PC-3 (cell line): ENCODE measurements at regions not wholly inside any gene's neighbourhood (a gene's known extent, or its start where the extent isn't known, plus 50 kb on each side); places are given as distances from the start of the nearest gene placed in this dataset.

Experiments
- ATAC-seq: fragments of 200-7000 bp; cut with Tn5 transposase; 2 replicates; pipeline ENCODE4 v1.9.1; 2020; ENCODE audit warnings: mild to moderate bottlenecking, moderate library complexity
- BruUV-seq: library from RNA; stranded (reverse); fragments of 400-500 nt; replicated peaks from 2 replicates; lab custom pipeline; 2021; lab: Mats Ljungman, UMichigan
- CTCF ChIA-PET: fragments of 300-600 bp; sonication (Branson Sonifier 250); formaldehyde crosslinking; loops from one replicate; lab custom pipeline; 2022; ENCODE audit warnings: antibody characterized with exemption; lab: Charles Lee
- POLR2A ChIA-PET: fragments of 300-600 bp; sonication (Branson Sonifier 250); formaldehyde crosslinking; loops from one replicate; lab custom pipeline; 2022; ENCODE audit warnings: antibody characterized with exemption; ENCODE audit not compliant: unreplicated experiment; lab: Charles Lee
- DNase-seq: peaks from one replicate; pipeline ENCODE4 v3.0.0-alpha.2; 2015
- H2AFZ ChIP-seq: fragments of 300-600 bp; sonication (generic); 2 replicates; pipeline ENCODE4 v1.6.0; 2016; ENCODE audit warnings: antibody characterized with exemption, low read length
- H3F3A ChIP-seq: fragments of 300-600 bp; sonication (generic); one replicate; pipeline ENCODE4 v1.6.0; 2017; ENCODE audit warnings: antibody characterized with exemption, low read length, control low read depth, mild to moderate bottlenecking; ENCODE audit not compliant: unreplicated experiment
- H3K27ac ChIP-seq: fragments of 300-600 bp; sonication (generic); 2 replicates; pipeline ENCODE4 v1.5.1; 2016; ENCODE audit warnings: mild to moderate bottlenecking, low read length
- H3K27me3 ChIP-seq: fragments of 300-600 bp; sonication (generic); 2 replicates; pipeline ENCODE4 v1.6.1; 2016; ENCODE audit warnings: low read length, mixed read lengths
- H3K36me3 ChIP-seq: fragments of 300-600 bp; sonication (generic); 2 replicates; pipeline ENCODE4 v1.6.1; 2016; ENCODE audit warnings: low read depth, mixed run types, low read length, mixed read lengths
- H3K4me1 ChIP-seq: fragments of 300-600 bp; sonication (generic); 2 replicates; pipeline ENCODE4 v1.5.1; 2016; ENCODE audit warnings: low read length; ENCODE audit not compliant: insufficient read depth
- H3K4me2 ChIP-seq: fragments of 300-600 bp; sonication (generic); 2 replicates; pipeline ENCODE4 v1.6.0; 2016; ENCODE audit warnings: low read length
- H3K4me3 ChIP-seq: fragments of 300-600 bp; sonication (generic); 2 replicates; pipeline ENCODE4 v1.5.1; 2016; ENCODE audit warnings: mild to moderate bottlenecking, low read length, mixed read lengths
- H3K79me2 ChIP-seq: fragments of 300-600 bp; sonication (generic); 2 replicates; pipeline ENCODE4 v1.6.1; 2017; ENCODE audit warnings: low read length, mixed read lengths
- H3K9ac ChIP-seq: fragments of 300-600 bp; sonication (generic); 2 replicates; pipeline ENCODE4 v1.6.0; 2016; ENCODE audit warnings: mild to moderate bottlenecking, low read length
- H3K9me2 ChIP-seq: fragments of 300-600 bp; sonication (generic); replicated peaks from 2 replicates; pipeline ENCODE4 v1.6.1; 2016; ENCODE audit warnings: mixed run types, low read length, mixed read lengths
- H3K9me3 ChIP-seq: fragments of 300-600 bp; sonication (generic); 2 replicates; pipeline ENCODE4 v1.6.1; 2016; ENCODE audit warnings: low read length, mixed read lengths
- H4K20me1 ChIP-seq: fragments of 300-600 bp; sonication (generic); 2 replicates; pipeline ENCODE4 v1.6.1; 2016; ENCODE audit warnings: low read length, mixed read lengths
- CTCF ChIP-seq: fragments of 300-600 bp; sonication (generic); conservative IDR thresholded peaks from 2 replicates; pipeline ENCODE4 v1.5.1; 2017; ENCODE audit warnings: antibody characterized with exemption, low read depth, mild to moderate bottlenecking, low read length
- EZH2 ChIP-seq: fragments of 300-600 bp; sonication (generic); IDR thresholded peaks from one replicate; pipeline ENCODE4 v1.6.1; 2017; ENCODE audit warnings: antibody characterized with exemption, mild to moderate bottlenecking, low read length; ENCODE audit not compliant: unreplicated experiment
- EZH2phosphoT487 ChIP-seq: fragments of 300-600 bp; sonication (generic); IDR thresholded peaks from 2 replicates; pipeline ENCODE4 v1.6.1; 2018; ENCODE audit warnings: mild to moderate bottlenecking, antibody characterized with exemption, low read length, borderline replicate concordance
- intact Hi-C: fragments of 100-400 bp; cut with micrococcal nuclease; formaldehyde crosslinking; loops from 2 replicates; pipeline ENCODE4 v1.9.0; 2023

GRCh38 chr7:106485919-106486318 lies 175.0 kb downstream of the CCDC71L start:
- POLR2A ChIA-PET = no interaction called here
- peak overlapping the region; percentile 30 for H3K4me2 ChIP-seq
- H3K27me3 ChIP-seq = no peaks in the 10 kb centered on the region
- no peaks in the 10 kb centered on the region for H4K20me1 ChIP-seq
- no peaks in the 10 kb centered on the region for H3K36me3 ChIP-seq
- no peak overlapping the region for H3K4me3 ChIP-seq
- H3K79me2 ChIP-seq = no peaks in the 10 kb centered on the region
- DNase-seq (no peak), ATAC-seq (no peak)
- no peak overlapping the region for H3K9ac ChIP-seq
- intact Hi-C loops = no loop called here
- no peak overlapping the region for H3K27ac ChIP-seq
- no peaks in the 10 kb centered on the region for H3K9me2 ChIP-seq
- no peaks in the 10 kb centered on the region for H3F3A ChIP-seq
- TF ChIP-seq EZH2 = no peak
- TF ChIP-seq CTCF = no peak
- TF ChIP-seq EZH2phosphoT487 = no peak
- no TSS peak for BruUV-seq
- H3K4me1 ChIP-seq = peaks cover 27% of the 10 kb centered on the region
- CTCF ChIA-PET = interaction anchor here (0.7 to 0.8 kb wide), 2 partner anchors 24 to 156 kb away, joined by 3 to 4 read pairs; no protein-coding TSS in a partner anchor
- no peak overlapping the region for H2AFZ ChIP-seq
- no peaks in the 10 kb centered on the region for H3K9me3 ChIP-seq

- Histone ChIP-seq H2AFZ (0 out of 2 replicates have a peak overlapping the region, but pooled peaks have one; percentile 9), H3K27me3 (no peaks in the 10 kb centered on the region), H4K20me1 (no peaks in the 10 kb centered on the region), H3K9me2 (no peaks in the 10 kb centered on the region), H3K79me2 (no peaks in the 10 kb centered on the region), H3K9ac (no peak overlapping the region), H3K4me3 (no peak overlapping the region), H3K36me3 (no peaks in the 10 kb centered on the region), H3F3A (no peaks in the 10 kb centered on the region), H3K27ac (no peak overlapping the region), H3K4me1 (peaks cover 27% of the 10 kb centered on the region), H3K4me2 (no peak overlapping the region), H3K9me3 (no peaks in the 10 kb centered on the region)
- ChIA-PET POLR2A (no interaction called here), CTCF (no interaction called here)
- TF ChIP-seq EZH2 (no peak), CTCF (no peak), EZH2phosphoT487 (no peak)
- ATAC-seq = peak; percentile 57
- no TSS peak for BruUV-seq
- intact Hi-C loops = no loop called here
- peak; percentile 49 for DNase-seq
These were observed 175.9 kb downstream of the CCDC71L start for GRCh38 chr7:106485031-106485551.

GRCh38 chr7:106484562-106484961 lies 176.4 kb downstream of the CCDC71L start:
- Histone ChIP-seq H3K27me3 (no peaks in the 10 kb centered on the region), H3K36me3 (no peaks in the 10 kb centered on the region), H3K9me2 (no peaks in the 10 kb centered on the region), H3K27ac (no peak overlapping the region), H3K9ac (no peak overlapping the region), H4K20me1 (no peaks in the 10 kb centered on the region), H3K79me2 (no peaks in the 10 kb centered on the region), H3K4me1 (peaks cover 27% of the 10 kb centered on the region), H3F3A (no peaks in the 10 kb centered on the region), H2AFZ (0 out of 2 replicates have a peak overlapping the region, but pooled peaks have one; percentile 9), H3K4me3 (no peak overlapping the region), H3K4me2 (no peak overlapping the region), H3K9me3 (no peaks in the 10 kb centered on the region)
- no TSS peak for BruUV-seq
- TF ChIP-seq EZH2phosphoT487 (no peak), CTCF (no peak), EZH2 (no peak)
- ChIA-PET CTCF (no interaction called here), POLR2A (no interaction called here)
- DNase-seq (no peak), ATAC-seq (no peak)
- intact Hi-C loops = no loop called here
